K562 (cell line): ENCODE measurements at regions not wholly inside any gene's neighbourhood (a gene's known extent, or its start where the extent isn't known, plus 50 kb on each side); places are given as distances from the start of the nearest gene placed in this dataset.

ENCODE experiments used
- CBX2 ChIP-seq: fragments of 200-600 bp; sonication (generic); IDR thresholded peaks from one replicate; pipeline ENCODE4 v1.6.1; 2012; ENCODE audit warnings: mild to moderate bottlenecking, low read length, inconsistent platforms; ENCODE audit not compliant: insufficient read depth, poor library complexity, severe bottlenecking
- ELF1 ChIP-seq: fragments of 200-800 bp; sonication (Bioruptor generic); IDR thresholded peaks from 2 replicates; pipeline ENCODE4 v1.6.1; 2016; ENCODE audit warnings: missing genetic modification characterization, missing compliant biosample characterization
- EZH2 ChIP-seq: IDR thresholded peaks from 2 replicates; pipeline ENCODE4 v1.6.1; 2012; ENCODE audit warnings: low read depth, mild to moderate bottlenecking, inconsistent platforms, low read length, borderline replicate concordance
- MYC ChIP-seq, 2 experiments: fragments of 250-450 bp in 1 of 2; sonication (Bioruptor Pico) in 1 of 2; IDR thresholded peaks; 2 replicates each; pipeline versions ENCODE4 v1.5.1 to v1.6.1; 2012 to 2021; ENCODE audit warnings: low read depth in 2 of 2, borderline replicate concordance in 1 of 2, improper control_type of control experiment in 1 of 2, low read length in 1 of 2, mild to moderate bottlenecking in 1 of 2, moderate library complexity in 1 of 2
- RBM22 ChIP-seq: fragments of 200-400 bp; formaldehyde crosslinking; IDR thresholded peaks from 2 replicates; pipeline ENCODE4 v1.6.1; 2018; ENCODE audit warnings: low read length, low read depth; ENCODE audit not compliant: poor library complexity, severe bottlenecking
- SNAPC5 ChIP-seq: fragments of 250-450 bp; sonication (Bioruptor Pico); IDR thresholded peaks from 2 replicates; pipeline ENCODE4 v1.8.0; 2021; ENCODE audit warnings: moderate library complexity, mild to moderate bottlenecking, inconsistent platforms
- ZBTB8A ChIP-seq: fragments of 450-650 bp; IDR thresholded peaks from 2 replicates; pipeline ENCODE4 v1.6.1; 2018; ENCODE audit warnings: mild to moderate bottlenecking, moderate library complexity; ENCODE audit not compliant: partially characterized antibody
- TF ChIP-seq, protein P1 (sequence below): sonication (generic); formaldehyde crosslinking; IDR thresholded peaks from 2 replicates; pipeline ENCODE4 v1.8.0; 2022; ENCODE audit warnings: missing genetic modification reagents, mild to moderate bottlenecking, moderate library complexity, borderline replicate concordance
- TF ChIP-seq, protein P2 (sequence below): fragments of 250-450 bp; sonication (Bioruptor Pico); IDR thresholded peaks from 2 replicates; pipeline ENCODE4 v1.4.0; 2020; ENCODE audit warnings: mild to moderate bottlenecking, moderate library complexity, borderline replicate concordance

DNA sequence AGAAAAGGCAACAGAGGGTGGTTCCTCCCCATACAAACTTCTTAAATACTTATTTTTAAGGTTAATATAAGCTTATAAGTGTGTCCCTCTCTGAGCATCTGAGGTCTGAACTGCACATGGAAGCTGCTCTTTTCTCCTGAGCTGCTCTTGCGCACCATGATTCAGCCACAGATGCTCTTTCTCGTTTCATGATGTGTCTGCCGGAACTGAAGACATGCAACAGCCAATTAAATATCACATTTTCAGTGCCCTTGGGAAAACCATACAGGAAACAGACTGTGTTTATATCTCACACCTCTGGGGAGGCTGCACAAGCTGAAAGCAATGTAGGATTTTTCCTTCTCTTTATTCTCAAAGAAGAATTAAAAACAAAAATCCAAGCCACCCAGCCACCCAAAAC lies 96.8 kb upstream of the NREP start:
- TF ChIP-seq RBM22: no peak
- TF ChIP-seq, protein P1, sequence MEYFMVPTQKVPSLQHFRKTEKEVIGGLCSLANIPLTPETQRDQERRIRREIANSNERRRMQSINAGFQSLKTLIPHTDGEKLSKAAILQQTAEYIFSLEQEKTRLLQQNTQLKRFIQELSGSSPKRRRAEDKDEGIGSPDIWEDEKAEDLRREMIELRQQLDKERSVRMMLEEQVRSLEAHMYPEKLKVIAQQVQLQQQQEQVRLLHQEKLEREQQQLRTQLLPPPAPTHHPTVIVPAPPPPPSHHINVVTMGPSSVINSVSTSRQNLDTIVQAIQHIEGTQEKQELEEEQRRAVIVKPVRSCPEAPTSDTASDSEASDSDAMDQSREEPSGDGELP (CRISPR knock-in tag): no peak
- TF ChIP-seq, protein P2, sequence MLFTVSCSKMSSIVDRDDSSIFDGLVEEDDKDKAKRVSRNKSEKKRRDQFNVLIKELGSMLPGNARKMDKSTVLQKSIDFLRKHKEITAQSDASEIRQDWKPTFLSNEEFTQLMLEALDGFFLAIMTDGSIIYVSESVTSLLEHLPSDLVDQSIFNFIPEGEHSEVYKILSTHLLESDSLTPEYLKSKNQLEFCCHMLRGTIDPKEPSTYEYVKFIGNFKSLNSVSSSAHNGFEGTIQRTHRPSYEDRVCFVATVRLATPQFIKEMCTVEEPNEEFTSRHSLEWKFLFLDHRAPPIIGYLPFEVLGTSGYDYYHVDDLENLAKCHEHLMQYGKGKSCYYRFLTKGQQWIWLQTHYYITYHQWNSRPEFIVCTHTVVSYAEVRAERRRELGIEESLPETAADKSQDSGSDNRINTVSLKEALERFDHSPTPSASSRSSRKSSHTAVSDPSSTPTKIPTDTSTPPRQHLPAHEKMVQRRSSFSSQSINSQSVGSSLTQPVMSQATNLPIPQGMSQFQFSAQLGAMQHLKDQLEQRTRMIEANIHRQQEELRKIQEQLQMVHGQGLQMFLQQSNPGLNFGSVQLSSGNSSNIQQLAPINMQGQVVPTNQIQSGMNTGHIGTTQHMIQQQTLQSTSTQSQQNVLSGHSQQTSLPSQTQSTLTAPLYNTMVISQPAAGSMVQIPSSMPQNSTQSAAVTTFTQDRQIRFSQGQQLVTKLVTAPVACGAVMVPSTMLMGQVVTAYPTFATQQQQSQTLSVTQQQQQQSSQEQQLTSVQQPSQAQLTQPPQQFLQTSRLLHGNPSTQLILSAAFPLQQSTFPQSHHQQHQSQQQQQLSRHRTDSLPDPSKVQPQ (CRISPR knock-in tag): no peak
- TF ChIP-seq MYC (IDR thresholded peaks at IDR 0.05; ENCODE audit: low read depth, low read length): no peak
- no peak for TF ChIP-seq MYC (CRISPR knock-in tag; IDR thresholded peaks at IDR 0.05; ENCODE audit: borderline replicate concordance, low read depth)
- TF ChIP-seq EZH2: no peak
- no peak for TF ChIP-seq CBX2
- no peak for TF ChIP-seq ELF1 (tag)
- no peak for TF ChIP-seq ZBTB8A
- no peak for TF ChIP-seq SNAPC5
